HG02870 (cell line): ENCODE measurements at regions not wholly inside any gene's neighbourhood (a gene's known extent, or its start where the extent isn't known, plus 50 kb on each side); places are given as distances from the start of the nearest gene placed in this dataset.

ENCODE experiments used
- ATAC-seq: cut with Tn5 transposase; IDR thresholded peaks from one replicate; pipeline ENCODE4 v1.9.1; 2021; ENCODE audit warnings: mild to moderate bottlenecking, moderate library complexity; ENCODE audit not compliant: unreplicated experiment

DNA sequence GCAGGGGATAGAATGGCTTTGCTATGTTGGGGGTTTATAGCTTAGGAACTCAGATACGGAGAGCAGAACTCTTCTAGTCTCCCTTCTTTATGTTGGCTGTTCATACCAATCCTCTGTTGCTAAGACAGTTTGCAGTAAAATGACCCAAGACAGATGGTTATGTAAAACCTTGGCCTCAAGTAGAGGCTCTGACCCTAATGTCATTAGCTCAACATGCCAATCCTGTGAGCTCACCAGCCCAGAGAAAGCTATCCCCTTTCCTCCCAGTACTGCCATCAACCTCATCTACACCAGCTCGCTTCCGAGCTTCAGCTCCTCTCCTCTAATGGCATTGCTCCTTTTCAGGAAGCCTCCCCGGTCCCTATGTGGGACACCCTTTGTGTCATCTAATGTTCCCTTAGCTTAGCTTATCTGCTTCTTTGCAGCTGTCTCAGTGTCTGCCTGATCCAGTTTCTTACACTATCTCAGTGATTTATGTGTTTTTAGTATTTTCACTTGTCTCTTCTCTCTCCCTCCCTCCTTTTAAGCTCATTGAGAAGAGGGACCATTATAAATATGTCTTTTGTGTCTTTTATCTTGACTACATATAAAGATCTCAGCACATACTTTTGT lies 281.3 kb upstream of the CLINT1 start:
- no peak for ATAC-seq

DNA sequence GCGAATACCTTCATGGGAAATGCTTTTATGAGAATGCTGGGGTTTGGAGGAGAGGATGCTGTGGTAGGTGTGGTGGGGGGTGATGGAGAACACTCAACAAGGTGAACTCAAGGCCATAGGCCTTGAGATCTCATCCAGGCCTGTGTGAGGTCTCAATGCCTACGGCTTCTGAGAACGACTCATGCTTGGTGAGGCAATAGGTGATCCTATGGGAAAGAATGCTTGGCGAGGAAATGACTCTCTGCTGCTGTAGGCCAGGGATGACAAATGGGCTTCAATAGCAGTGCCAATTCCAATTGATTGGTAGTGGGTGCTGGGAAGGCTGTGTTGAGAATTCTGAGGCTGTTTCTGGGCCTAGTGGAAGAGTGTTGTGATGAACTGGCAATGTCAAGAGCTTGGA lies 280.2 kb upstream of the CLINT1 start:
- ATAC-seq = no peak

GRCh38 chr5:158135682-158136179 lies 276.8 kb upstream of the CLINT1 start:
- ATAC-seq = no peak

GRCh38 chr5:158133369-158133768 lies 274.4 kb upstream of the CLINT1 start:
- no peak for ATAC-seq

DNA sequence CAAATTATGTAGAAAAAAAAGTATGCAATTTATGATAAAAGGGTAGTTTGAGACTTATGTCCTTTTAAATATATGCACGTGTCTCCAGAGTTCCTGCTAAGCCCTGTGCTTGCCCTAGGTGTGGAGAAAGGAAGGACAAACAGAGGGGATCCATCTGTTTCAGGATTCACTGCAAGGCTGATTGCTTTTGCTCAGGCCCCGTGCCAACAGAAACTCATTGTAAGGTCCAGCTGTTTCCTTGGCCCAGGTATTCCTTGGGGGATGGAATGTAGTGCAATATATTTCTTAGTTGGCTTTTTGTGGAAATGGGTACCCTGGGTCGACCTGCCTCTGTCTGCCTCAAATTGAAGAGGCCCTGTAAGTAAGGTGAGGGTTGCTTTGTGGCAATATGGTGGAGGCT lies 268.6 kb upstream of the CLINT1 start:
- ATAC-seq = no peak

GRCh38 chr5:158126442-158127405 lies 267.8 kb upstream of the CLINT1 start:
- ATAC-seq = no peak

GRCh38 chr5:158124606-158125316 lies 265.8 kb upstream of the CLINT1 start:
- no peak for ATAC-seq

- no peak for ATAC-seq
Measured at GRCh38 chr5:158123595-158123994, 264.6 kb upstream of the CLINT1 start.

- ATAC-seq = no peak
Measured at GRCh38 chr5:158121678-158122077, 262.7 kb upstream of the CLINT1 start.

GRCh38 chr5:158120760-158121159 lies 261.8 kb upstream of the CLINT1 start:
- ATAC-seq = no peak

DNA sequence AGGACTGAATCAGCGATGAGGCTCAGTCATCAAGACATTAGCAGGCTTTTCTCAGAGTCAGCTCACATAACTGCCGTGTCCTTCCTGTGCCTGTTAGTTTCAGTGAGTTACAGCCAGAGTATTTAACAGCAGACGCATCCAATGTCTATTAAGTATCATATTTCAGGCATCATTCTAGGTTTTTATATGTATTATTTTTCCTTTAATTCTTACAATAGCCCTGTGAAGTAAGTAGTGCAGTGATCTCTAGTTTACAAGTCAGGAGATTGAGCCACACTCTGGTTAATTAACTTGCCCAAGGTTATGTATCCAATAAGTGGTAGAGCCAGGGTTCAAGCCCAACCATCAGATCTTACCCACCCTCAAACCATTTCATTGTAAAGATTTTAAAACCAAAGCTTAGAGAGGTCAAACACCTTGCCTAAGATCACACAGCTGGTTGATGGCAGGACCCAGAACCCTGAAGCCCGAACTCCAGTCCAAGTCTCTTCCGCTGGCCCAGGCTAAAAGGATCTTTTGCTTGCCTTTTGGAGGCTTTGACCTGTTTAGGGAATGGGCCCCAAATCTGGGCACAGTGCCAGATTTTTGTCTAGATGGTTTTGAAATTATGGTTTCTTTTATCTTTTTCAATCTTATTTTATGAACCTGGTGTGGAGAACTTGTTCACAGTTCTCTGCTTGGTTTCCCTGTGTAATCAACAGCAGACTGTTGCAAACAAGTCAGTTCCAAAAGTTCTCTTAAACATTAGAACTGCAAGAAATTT lies 261.2 kb upstream of the CLINT1 start:
- no peak for ATAC-seq

- no peak for ATAC-seq
Measured at GRCh38 chr5:158117467-158118160, 258.7 kb upstream of the CLINT1 start.

DNA sequence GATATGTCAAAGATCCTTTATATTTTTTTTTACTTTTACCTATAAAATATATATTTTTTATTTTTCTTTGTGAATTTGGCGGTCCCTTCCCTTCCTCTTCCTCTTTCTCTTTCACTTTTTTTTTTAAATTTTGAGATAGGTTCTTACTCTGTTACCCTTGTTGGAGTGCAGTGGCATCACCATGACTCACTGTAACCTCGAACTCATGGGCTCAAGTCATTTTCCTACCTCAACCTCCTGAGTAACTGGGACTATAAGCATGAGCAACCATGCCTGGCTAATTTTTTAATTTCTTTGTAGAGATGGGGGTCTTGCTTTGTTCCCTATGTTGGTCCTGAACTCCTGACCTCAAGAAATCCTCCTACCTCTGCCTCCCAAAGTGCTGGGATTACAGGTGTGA lies 258.0 kb upstream of the CLINT1 start:
- no peak for ATAC-seq

GRCh38 chr5:158115468-158115867 lies 256.5 kb upstream of the CLINT1 start:
- no peak for ATAC-seq

- no peak for ATAC-seq
Measured at GRCh38 chr5:158108177-158108576, 249.2 kb upstream of the CLINT1 start.

DNA sequence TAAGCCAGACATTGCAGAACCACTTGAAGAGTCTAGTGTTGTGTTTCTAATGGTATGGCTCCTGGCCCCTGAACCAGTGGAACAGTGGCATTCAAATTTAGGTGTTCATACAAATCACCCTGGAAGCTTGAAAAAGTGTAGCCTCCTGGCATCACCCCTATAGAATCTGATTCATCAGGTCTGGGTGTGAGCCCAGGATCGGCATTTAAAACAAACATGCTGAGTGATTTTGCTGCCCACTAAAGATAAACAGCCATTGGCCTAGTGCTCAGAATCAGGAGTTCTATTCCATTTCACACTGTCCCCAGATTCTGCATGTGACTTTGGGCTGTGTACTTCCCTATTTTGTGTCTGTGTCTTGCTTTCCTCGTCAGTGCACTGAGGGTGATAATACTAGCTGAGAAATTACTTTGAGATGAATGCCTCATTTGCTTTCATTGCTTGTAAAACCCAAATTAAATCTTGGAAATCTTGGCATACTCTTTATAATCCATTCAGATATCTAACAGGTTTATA lies 241.5 kb upstream of the CLINT1 start:
- no peak for ATAC-seq

GRCh38 chr5:158099571-158100105 lies 240.7 kb upstream of the CLINT1 start:
- no peak for ATAC-seq

DNA sequence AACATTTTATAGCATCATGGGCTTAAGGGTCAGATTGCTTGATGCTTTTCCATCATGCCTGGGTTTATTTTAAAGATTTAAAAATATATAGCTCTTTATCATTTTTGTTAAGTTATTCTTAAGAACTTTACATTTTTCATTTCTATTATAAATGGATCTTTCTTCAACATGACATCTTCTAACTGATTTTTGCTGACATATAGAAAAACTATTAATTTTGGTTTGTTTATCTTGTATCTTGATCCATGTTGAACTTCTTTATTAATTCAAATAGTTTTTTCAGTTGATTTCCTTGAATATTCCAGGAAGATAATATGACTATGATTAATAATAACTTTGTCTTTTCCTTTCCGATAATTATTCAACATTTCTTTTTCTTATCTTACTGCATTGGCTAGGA lies 237.9 kb upstream of the CLINT1 start:
- no peak for ATAC-seq

DNA sequence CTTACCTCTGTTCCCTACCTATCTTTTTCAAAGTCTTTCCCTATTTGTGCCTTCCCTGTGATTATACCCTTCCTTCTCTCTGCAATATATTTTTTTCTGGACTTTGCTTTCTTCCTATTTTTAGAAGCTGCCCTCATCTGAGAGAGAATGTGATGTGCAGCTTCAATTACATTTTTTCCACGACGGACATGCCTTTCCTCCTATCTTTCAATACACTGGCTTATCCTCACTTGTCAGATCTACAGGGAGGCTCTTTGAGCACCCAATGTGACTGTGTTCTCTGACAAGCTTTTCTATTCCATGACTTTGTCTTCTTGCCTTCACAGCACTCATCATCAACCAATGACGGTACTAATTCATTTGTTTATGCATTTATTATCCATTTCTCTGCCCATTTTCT lies 227.9 kb upstream of the CLINT1 start:
- no peak for ATAC-seq

DNA sequence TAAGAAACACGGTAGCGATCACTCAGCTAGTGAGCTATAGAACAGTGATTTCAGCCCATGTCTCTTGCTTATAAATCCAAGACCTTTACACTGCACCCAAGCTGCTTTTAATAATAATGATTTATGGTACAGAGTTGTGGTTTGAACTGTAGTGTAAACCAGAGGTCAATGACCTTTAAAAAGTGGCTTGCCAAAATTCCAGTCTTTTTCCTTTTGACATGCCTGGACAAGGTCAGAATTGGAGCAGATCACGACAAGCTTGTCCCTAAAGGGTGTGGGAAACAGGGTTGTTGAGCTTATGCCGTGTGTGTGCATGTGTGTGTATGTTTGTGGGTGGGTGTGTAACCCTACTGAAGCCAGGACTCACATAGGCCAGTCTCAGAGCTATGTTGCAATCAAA lies 225.3 kb upstream of the CLINT1 start:
- ATAC-seq = no peak
